Renal cortical epithelial cell (primary cell): ENCODE measurements at regions not wholly inside any gene's neighbourhood (a gene's known extent, or its start where the extent isn't known, plus 50 kb on each side); places are given as distances from the start of the nearest gene placed in this dataset.
"Not testable (repeated sequence)": the region's sequence is repeated elsewhere in the genome, so short reads cannot be mapped to it uniquely, and the experiment has no call there.

Source experiments
- DNase-seq: peaks from one replicate; pipeline ENCODE4 v3.0.0-alpha.2; 2011; ENCODE audit warnings: low read depth

DNA sequence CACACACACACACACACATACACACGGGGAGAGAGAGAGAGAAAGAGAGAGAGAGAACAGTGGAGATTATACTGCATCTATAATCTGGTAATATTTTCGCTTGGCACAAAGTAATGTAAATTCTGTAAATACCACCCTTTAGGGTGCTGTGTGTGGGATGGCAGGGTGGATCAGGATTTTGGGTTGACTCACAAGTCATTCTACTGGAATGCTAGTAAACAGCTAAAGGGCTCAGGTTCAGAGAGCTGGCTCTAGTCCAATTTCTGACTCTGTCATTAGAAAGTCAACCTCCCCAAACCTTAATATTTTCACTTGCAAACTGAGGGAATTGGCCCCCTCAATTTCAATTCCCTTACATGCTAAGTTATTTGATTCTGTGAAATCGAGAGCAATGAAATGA, 308.3 kb downstream of the TSN start:
- DNase-seq = peak; percentile 26

DNA sequence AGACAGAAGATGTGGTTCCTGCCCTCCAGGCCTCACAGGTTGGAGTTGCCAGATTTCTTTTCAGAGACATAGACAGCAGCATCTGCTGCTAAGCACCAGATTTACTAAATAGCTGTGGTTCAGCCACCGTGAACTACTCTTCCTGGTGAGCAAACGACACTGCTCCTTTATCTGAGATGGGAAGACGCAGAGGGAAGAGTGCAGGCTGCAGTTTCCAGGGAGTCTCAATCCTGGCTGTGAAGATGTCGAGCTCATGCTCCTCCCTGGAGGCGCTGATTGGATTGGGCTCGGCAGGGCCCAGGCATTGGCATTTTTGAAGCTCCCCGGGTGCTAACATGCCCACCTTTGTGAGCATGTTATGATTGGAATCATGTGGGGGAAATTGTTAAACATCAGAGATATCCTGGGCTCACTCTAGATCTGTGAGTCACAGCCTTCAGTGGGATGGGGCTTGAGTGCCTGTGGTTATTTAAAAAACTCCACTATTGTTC, 314.8 kb downstream of the TSN start:
- peak; percentile 38 for DNase-seq

DNA sequence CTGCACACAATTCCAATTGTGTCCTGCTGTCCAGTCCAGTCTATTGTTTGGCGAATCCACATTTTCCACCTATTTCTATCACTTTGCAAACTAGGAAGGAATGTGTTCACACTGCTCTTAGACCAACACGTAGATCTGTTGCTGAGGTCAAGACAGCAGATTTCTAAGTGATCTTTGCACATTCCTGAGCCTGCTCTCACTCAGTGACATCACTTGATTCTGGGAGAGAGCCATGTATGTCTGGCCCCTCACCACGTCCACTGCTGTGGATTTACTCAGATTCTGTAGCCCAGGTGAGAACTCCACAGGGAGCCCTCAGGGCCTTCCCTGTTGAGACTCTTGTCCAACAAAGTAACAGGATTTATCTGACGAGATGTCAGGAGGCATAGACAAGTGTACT, 317.2 kb downstream of the TSN start:
- DNase-seq = peak; percentile 41

DNA sequence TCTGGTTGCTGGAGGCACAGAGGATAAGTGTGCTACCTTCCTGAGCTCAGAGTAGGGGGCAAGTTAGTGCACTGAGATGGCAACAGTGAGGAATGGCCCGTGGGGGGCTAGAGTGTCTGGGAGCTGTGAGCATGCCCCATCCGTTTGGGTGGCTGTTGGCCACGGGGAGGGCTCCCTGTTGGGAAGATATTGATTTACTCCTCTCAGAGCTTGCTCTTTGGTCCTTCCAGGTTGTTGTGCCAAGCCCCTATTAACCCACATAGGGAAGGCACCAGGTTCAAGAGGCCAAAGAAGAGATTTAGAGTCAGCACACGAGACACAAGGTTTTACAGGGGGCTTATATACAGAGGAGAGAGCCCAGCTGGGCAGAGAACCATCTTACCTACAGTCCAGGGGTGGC, 318.8 kb downstream of the TSN start:
- DNase-seq = no peak

DNA sequence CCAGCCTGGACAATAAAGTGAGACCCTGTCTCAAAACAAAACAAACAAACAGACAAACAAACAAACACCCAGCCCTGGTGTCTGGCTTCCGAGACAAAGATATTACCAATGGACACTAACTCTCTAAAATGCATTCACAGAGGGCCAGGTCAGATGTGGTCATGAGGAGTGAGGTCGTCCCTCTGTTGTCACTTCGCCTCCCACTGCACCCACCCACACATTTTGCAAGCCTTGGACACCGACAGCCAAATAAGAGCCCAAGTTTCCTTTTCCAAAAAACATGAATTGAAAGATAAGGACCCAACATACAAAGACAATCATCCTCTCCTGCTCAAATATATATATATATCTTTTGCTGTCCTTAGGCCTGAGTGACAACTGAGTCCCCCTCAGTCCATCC, 319.9 kb downstream of the TSN start:
- no peak for DNase-seq

DNA sequence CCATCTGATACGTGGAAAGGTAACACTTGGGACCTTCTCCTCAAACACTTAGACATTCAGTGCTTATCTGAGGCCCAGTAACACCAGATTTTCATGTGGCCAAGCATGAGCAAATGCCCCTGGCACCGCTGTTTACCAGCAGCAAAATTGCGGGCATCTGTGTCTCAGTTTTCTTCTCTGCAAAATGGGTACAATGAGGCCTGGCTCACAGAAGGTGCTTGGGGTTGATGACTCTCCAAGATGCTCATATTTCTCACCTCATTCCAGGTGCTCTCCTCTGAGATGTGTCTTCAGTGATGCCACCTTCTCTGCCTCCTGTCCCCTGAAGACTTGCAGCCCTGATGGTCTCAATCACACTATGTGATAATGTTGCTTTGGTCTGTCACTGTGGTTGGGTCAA, 321.7 kb downstream of the TSN start:
- no peak for DNase-seq

DNA sequence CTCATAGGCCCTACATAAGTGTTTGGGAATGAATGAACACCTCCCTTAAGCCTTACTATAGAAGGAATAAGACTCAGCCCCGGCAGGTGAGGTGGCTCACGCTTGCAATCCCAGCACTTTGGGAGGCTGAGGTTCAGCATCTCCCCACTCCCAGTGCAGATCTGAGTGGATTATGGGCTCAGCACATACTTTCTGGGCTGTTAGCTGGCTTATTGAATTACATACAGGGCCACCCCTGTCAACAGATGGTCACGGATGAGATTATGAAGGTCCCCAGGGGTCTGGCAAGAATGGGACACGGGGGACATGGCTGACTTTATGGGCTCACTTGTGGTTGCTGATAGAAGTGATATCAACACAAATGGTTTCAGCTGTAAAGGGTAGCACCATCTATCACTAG, 322.3 kb downstream of the TSN start:
- DNase-seq = no peak

DNA sequence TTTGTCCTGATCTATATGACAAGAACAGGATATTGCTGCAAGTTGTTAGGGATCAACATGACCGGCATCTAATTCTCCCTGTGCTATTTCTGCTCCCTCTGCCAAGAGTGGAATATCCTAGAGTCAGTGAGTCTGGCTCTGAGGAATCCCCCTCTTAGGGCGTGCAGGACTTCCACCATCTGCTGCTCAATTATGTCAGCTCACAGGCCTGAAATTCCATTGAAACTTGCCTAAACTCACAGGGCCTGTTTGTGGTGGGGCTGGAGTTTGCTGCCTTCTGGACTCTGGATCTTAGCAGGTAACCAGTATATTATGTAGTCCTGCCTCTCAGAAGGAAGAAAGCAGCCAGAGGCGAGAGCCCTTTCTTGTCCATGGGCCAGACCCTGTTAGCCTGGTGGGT, 323.0 kb downstream of the TSN start:
- no peak for DNase-seq

DNA sequence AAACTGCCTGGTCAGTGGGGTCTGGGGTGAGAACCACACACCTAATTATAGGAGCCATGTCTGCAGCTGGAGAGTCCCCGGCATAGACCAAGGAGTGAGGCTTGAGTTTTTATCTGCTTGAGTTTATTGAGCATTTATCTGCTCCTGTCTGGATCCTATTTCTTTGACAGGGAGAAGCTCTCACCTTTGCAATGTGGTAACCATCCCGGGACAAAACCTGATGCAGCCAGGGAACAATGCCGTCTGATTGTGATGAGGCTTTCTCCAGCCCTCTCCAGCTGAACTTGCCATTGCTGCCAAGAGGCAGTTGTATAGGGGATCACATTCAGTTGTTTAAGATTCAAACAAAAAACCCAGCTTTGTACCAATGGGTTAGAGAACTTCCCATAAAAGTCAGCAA, 324.4 kb downstream of the TSN start:
- no peak for DNase-seq

DNA sequence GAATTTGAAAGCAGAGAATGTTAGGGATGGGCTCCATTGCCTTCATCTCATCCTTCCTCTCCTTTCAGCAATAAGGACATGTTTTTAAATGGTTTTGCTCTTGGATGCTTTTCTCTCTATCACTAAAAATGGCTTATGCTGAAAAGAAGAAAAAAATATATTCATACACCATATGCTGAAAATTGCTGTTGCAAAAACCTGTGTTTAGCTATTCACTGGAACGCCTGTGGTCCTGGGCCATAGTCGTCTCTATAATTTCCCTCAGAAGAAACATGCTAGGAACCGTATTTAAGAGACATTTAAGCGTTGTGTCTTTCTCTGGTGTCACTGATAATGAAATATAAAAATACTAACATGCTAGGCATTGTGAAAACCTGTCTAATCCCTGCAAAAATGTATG, 324.9 kb downstream of the TSN start:
- DNase-seq = no peak

DNA sequence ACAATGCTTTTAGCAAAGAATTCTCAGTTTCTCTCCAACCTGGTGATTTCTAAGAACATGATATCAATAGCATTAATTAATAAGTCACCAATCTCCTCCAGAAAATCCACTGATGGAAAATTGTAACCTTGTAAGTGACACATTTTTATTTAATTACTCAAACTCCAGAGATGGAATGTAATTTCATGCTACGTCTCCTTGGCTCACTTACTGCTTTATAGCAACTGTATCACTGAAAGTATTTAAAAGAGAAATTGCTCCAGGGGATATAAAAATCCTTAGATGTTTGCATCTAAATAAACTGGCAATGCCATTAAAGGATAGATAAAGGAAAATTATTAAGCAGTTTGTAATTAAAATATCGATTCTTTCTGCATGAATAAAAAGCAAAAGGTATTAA, 325.4 kb downstream of the TSN start:
- DNase-seq = no peak

DNA sequence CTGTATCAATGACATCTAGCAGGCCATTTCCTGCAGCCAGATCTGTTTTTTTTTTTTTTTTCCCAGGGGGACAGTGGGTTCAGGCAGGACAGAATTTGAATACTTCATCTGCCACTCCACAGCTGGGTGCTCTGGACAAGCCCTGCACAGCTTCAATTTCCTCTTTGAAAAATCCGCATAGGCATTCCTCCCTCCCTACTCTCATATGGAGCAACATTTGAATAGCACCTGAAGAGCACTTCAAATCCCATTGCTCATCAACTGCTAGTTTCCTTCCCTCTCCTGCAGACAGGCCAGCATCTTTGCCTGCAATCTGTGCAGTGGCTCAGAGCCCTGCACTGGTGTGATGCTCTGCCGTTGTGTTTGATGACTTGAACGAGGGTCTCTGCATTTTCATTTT, 326.3 kb downstream of the TSN start:
- no peak for DNase-seq

DNA sequence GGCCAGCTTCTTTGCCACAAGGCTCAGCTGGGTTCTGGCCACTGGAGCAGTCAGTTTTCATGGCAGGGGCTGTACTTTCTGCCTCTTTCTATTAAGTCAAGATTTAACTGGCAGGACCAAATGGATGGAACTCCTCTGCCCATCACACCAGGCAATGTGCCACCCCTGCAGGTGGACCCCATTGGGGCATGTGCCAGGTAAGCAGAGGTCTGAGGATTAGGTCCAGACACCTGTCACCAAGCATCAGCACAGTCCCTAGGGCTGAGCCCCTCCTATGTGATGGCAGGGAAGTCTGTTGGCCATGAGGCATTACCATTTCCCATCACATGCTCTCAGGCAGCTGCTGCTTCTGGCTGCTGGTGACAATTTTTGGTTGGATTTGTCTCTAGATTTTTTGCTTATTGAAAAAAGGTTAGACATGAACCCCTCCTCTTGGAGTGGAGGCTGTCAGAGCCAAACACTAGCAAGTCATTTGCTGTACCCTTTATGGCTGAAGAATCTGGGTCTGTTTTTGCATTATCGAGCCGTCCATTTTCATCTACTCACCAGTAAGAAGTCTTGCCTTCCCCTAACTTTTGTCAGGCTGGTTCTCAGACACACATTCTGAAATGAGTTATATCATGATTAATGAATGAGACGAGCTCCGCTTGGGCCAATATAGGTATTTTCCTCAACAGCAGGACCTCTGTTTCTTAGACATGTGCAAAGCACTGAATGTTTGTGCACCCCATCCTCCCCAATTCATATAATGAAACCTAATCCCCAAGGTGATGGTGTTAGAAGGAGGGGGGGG, 328.0 kb downstream of the TSN start:
- DNase-seq = no peak

DNA sequence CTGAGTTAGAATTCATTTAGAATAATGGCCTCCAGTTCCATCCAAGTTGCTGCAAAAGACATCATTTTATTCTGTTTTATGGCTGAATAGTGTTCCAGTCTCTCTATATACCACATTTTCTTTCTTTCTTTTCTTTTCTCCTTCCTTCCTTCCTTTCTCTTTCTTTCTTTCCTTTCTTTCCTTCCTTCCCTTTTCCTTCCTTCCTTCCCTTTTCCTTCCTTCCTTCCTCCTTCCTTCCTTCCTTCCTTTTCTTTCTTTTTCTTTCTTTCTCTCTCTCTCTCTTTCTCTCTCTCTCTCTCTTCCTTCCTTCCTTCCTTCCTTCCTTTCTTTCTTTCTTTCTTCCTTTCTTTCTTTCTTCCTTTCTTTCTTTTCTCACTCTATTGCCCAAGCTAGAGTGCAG, 330.2 kb downstream of the TSN start:
- not testable (repeated sequence) for DNase-seq

DNA sequence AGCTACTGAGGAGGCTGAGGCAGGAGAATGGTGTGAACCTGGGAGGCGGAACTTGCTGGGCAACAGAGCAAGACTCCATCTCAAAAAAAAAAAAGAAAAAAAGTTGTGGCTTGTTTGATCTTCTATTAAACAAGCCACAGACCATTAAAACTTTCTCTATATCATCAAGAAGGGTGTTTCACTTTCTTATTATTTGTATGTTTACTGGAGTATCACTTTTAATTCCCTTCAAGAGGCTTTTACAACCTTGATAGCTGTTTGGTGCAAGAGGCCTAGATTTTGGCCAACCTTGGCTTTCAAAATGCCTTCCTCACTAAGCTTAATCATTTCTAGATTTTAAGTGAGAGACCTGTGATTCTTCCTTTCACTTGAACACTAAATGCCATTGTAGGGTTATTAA, 339.1 kb downstream of the TSN start:
- DNase-seq = no peak

DNA sequence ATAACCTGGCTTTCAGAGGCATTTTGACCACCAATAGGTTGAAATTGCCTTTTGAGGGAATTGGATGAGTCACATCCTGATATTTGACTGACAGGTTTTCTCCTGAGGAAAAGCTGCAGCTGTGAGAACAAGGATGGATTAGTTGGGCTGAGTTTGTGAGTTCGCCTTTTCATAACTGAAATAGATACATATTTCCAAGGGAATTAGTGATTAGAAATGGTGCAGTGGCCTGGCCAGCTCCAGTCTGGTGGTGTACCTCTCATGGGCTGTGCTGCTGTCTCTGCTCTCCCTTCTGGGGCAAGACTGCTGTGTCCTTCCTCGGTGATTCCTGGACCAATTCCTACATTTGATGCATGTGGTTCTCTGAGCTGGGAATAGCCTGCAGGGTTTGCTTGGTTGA, 341.3 kb downstream of the TSN start:
- no peak for DNase-seq

DNA sequence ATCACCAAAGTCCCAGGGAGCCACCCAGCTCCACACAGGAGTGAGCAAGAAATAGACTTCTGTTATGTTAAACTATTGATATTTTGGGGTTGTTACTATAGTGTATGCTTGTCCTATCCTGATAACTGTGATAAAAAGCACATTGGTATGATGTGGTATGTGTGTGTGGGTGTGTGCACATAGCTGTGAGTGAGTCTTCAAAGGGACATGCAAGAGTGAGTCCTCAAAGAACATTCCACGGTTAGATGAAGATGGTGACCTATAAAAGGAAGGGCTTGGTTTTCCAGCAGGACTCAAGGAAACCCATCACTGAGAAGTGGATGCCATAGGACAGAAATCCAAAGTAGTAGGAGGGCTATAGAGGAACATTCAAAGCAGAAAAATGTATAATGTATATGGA, 342.9 kb downstream of the TSN start:
- peak; percentile 44 for DNase-seq

DNA sequence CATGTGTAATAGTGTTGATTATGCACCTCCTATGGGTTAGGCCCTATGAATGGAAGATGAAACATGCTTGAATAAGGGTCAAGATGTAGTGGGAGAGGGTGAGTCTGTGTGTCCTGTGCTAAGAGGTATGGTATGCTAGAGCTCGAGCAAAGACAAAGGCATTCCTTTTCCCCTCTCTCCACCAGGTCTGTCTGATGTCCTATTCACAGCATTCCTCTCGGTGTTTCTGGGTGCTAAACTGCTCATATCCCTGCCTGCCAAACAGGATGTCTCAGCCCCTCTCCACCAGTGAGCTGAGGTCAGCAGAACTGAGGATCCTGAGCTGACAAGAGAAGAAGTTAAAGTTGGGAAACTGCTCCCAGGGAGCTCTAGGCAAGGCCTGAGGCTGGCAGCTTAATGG, 344.9 kb downstream of the TSN start:
- DNase-seq = peak; percentile 51

DNA sequence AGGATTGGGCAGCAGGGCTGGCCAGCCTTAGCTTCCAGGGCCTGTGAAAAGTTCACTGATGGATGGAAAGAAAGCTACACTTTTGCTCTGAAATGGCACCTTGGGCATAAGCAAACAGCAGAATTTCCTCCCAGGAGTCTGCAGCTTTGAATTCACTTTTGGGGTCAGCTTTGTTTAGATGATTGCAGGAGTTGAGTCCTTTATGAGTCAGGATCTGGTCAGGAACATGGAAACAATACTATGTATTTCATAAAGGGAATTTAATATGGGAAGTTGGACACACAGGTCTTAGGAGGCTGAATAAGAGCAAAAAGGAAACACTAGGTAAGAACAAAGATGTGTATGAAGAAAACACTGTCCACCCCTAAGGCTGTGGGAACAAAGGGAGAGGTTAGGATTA, 345.3 kb downstream of the TSN start:
- no peak for DNase-seq

DNA sequence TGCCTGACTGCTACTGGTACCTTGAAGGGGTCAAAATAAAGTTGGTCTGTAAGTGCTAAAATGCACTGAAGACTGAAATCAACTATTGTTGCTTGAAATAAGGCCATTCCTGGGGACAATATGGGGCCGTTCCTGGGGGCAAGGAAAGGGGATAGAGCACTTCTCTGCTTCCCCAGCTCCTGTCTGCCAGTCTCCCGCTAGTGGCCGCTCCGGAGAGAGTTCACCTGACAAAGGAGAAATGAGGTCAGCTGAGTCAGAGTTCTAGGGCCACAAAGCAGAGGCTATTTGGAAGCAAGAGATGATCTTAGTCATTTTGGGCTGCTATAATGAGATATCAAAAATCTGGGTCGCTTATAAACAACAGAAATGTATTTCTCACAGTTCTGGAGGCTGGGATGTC, 345.9 kb downstream of the TSN start:
- no peak for DNase-seq

DNA sequence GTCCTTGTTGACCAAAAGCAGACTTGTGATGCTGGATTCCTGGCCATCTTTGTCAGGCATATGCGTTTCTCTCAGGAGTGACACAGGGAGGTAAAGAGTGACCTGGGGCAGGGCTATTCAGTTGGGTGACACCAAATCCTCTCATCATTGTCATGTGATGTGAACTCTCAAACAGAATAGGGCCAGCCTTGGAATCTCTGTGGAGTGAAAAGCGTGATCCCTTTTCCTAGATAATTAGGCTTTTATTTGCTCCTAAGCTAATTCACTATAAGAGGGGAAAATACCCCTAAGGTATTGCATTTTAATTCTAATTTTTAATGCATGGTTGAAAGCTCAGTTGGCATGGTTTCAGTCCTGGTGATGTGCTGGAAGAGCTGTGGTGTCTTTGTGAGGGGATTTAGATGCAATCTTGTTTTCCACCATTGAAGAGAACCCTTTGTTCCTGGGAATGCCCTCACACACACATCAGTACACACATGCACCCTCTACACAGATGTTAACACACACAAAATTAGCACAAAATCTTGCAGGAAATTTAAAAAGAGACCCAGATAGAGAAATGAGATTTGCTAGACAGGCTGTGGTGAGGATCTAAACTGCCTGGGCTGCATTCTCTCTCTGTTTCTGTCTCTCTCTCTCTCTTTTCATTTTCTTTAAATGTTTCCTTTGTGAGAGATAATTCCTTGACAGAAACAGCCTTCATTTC, 349.9 kb downstream of the TSN start:
- DNase-seq = no peak

DNA sequence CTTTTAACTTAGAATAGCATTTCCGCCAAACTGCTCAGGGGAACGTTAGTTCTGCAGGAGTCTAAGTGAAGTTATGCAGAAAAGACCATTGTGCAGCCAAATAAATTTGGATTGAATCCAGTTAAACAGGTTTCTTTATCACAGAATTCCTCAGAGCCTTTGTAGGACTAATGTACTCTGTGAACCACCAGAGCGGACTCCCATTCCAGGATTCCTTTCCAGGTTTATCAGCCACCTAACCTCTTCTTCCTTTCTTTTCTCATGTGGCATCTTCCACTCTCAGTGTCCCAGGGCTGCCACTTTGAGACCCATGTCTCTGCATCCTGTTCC, 350.4 kb downstream of the TSN start:
- DNase-seq = no peak

DNA sequence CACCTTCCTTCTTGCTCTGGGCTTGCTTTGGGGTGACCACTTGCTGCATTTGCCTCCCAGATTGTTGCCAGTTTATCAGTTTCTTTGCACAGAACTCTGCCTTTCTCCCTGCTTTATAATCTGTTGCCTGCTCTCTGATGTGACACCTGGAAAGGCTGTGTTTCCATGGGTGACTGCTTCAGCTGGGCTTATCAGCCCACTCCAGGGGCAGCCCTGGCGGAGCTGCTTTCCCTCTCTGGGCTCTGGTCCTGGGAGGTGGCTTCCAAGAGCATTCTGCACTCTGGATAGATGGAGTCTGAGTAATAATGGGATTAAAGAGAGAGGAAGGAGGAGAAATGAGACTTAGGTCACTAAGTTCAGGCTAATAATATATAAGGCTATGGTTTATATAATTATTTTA, 352.7 kb downstream of the TSN start:
- no peak for DNase-seq
